SK-N-MC (cell line): ENCODE measurements at regions not wholly inside any gene's neighbourhood (a gene's known extent, or its start where the extent isn't known, plus 50 kb on each side); places are given as distances from the start of the nearest gene placed in this dataset.

ENCODE experiments used
- DNase-seq: peaks from one replicate; pipeline ENCODE4 v3.0.0-alpha.2; 2011; ENCODE audit warnings: low read depth, low spot score
- H3K27ac ChIP-seq: fragments of 200-600 bp; sonication (generic); 2 replicates; pipeline ENCODE4 v1.5.1; 2016; ENCODE audit warnings: mixed run types
- H3K36me3 ChIP-seq: fragments of 200-600 bp; sonication (generic); 2 replicates; pipeline ENCODE4 v1.6.1; 2017; ENCODE audit warnings: antibody characterized with exemption, low read length, mixed read lengths; ENCODE audit not compliant: insufficient read depth
- H3K4me3 ChIP-seq: fragments of 200-600 bp; sonication (generic); 2 replicates; pipeline ENCODE4 v1.5.1; 2016
- H3K9ac ChIP-seq: fragments of 200-600 bp; sonication (generic); 2 replicates; pipeline ENCODE4 v1.8.0; 2017; ENCODE audit warnings: mixed run types, mixed read lengths; ENCODE audit not compliant: insufficient read length
- H3K9me3 ChIP-seq: fragments of 200-600 bp; sonication (generic); 2 replicates; pipeline ENCODE4 v1.6.1; 2017; ENCODE audit warnings: low read depth, mild to moderate bottlenecking, antibody characterized with exemption, low read length, moderate library complexity, mixed read lengths
- EZH2 ChIP-seq: fragments of 200-600 bp; sonication (generic); IDR thresholded peaks from one replicate; pipeline ENCODE4 v1.6.1; 2017; ENCODE audit warnings: antibody characterized with exemption
- FOXP2 ChIP-seq: optimal IDR thresholded peaks from 2 replicates; pipeline ENCODE3; 2011; ENCODE audit warnings: mild to moderate bottlenecking, moderate library complexity; ENCODE audit not compliant: insufficient read depth; ENCODE audit errors: extremely low read length, control extremely low read depth
- POLR2AphosphoS5 ChIP-seq: IDR thresholded peaks from 2 replicates; pipeline ENCODE4 v1.6.1; 2012; ENCODE audit warnings: mild to moderate bottlenecking, low read depth, low read length, borderline replicate concordance

DNA sequence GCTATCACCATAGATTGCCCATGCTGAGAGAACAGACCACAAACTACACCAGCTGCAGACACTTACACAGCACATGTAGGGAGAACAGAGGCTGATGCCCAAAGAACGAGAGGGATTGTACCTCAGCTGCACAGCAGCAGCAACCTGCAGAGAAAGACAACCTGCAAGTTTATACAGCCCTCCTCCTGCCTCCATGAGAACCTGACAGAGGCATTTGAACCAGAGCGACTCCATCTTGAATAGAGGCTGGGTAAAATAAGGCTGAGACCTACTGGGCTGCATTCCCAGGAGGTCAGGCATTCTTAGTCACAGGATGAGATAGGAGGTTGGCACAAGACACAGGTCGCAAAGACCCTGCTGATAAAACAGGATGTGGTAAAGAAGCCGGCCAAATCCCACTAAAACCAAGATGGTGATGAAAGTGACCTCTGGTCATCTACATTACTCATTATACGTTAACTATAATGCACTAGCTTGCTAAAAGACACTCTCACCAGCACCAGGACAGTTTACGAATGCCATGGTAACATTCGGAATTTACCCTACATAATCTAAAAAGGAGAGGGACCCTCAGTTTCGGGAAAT is 262.4 kb upstream of the HMGA2 start:
- H3K4me3 ChIP-seq, result no peak overlapping the region
- TF ChIP-seq FOXP2 (no peak), POLR2AphosphoS5 (no peak), EZH2 (no peak)
- H3K27ac ChIP-seq, result no peak overlapping the region
- no peaks in the 10 kb centered on the region for H3K36me3 ChIP-seq
- DNase-seq, result no peak
- no peaks in the 10 kb centered on the region for H3K9me3 ChIP-seq
- no peak overlapping the region for H3K9ac ChIP-seq

DNA sequence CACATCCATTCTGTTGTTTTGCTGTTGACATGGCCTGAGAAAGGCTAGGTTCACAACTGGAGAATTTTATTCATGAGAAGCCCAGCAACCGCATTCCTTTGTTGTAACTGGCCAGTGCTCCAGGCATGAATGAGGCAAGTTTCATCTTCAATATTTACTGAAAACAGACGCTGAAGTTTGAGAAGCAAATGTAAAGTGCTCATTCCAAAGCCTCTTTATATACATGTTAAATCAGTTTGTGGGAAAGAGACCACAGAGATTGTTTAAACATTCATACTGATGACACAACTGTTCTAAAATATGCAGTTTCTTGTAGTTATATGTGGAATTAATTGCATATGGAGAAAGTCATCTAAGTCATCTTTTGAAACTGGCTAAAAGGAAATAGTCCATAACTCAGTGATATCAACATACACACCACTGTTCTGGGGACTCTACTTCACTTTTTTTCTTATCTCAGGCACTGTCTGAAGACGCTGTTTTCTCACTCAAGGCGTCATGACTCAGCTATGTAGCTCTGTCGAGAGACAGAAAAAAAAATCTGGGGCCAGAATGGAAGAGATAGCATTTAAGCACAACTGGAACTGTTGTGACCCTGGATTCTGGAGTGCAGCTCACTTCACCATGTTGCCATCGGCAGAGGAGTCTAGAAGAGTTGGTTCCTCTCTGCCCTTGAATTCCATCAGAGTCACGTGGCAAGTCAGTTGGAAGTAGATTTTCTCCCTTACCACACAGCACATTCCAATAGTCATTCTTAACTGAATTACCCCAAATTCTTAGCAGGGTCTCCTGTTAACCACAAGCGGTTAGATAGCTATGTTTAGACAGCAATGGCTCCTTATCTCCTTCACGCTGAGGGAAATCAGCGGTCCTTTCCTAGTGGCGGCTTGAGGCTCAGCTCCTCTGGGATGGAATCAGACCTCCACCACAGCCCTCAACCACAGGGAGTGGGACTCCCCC is 258.4 kb upstream of the HMGA2 start:
- DNase-seq, result peak; percentile 75
- Histone ChIP-seq H3K4me3 (peak overlapping the region; percentile 71), H3K9ac (peak overlapping the region; percentile 65), H3K27ac (peak overlapping the region; percentile 98), H3K9me3 (no peaks in the 10 kb centered on the region), H3K36me3 (no peaks in the 10 kb centered on the region)
- no peak for TF ChIP-seq EZH2
- TF ChIP-seq POLR2AphosphoS5, result 0 out of 2 replicates have a peak, but pooled peaks have one; percentile 23

DNA sequence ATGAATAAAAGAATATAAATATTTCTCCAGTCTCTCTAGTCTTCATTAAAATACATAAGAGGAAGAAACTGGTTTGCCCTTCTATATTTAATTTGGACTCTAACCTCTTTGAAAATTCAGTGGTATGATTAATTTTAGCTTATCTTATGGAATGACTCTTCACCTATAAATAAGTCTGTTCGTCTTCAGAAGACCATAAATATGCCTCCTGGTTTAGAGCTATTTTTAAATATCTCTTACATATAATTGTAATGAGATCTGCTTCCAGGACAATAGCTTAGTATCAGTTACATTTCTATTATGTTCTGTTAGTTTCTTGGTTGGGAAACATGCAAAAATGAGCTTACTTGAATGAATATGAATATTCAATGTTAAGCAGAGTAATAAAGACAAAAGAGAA is 257.5 kb upstream of the HMGA2 start:
- Histone ChIP-seq H3K9ac (peak overlapping the region; percentile 43), H3K4me3 (peak overlapping the region; percentile 71), H3K27ac (peak overlapping the region; percentile 98), H3K36me3 (no peaks in the 10 kb centered on the region), H3K9me3 (no peaks in the 10 kb centered on the region)
- TF ChIP-seq EZH2 (no peak), FOXP2 (no peak), POLR2AphosphoS5 (no peak)
- DNase-seq, result no peak

DNA sequence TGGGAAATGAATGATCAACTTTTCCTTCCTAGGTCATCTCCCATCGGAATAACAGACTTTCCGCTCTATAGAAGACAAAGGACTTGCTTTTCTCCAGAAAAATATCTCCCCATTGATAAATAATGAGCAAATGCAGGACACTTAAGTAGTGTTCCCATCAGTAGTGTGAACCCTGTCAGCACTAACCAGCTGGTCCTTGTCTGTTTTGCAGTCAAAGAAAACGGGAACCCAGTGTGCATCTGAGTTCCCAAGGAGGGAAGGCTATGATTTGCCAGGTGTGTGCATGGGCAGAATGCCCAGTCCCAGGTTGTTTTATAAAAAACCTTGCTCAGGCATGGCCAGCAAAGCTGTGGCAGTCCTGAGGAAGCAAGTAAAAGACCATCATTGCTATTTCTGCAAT is 256.5 kb upstream of the HMGA2 start:
- no peaks in the 10 kb centered on the region for H3K9me3 ChIP-seq
- no peak for DNase-seq
- no peaks in the 10 kb centered on the region for H3K36me3 ChIP-seq
- no peak overlapping the region for H3K4me3 ChIP-seq
- no peak overlapping the region for H3K9ac ChIP-seq
- no peak overlapping the region for H3K27ac ChIP-seq
- no peak for TF ChIP-seq EZH2
- no peak for TF ChIP-seq FOXP2
- TF ChIP-seq POLR2AphosphoS5, result no peak

- no peaks in the 10 kb centered on the region for H3K36me3 ChIP-seq
- H3K4me3 ChIP-seq, result no peak overlapping the region
- no peak overlapping the region for H3K27ac ChIP-seq
- TF ChIP-seq EZH2 (no peak), FOXP2 (no peak), POLR2AphosphoS5 (no peak)
- no peaks in the 10 kb centered on the region for H3K9me3 ChIP-seq
- H3K9ac ChIP-seq, result no peak overlapping the region
- DNase-seq, result no peak
These were observed 255.8 kb upstream of the HMGA2 start for GRCh38 chr12:65568517-65568916.

- Histone ChIP-seq H3K27ac (no peak overlapping the region), H3K9me3 (no peaks in the 10 kb centered on the region), H3K36me3 (no peaks in the 10 kb centered on the region), H3K9ac (no peak overlapping the region), H3K4me3 (no peak overlapping the region)
- TF ChIP-seq FOXP2, result no peak
- TF ChIP-seq POLR2AphosphoS5, result no peak
- DNase-seq, result no peak
These were observed 253.7 kb upstream of the HMGA2 start for GRCh38 chr12:65570451-65571130.

DNA sequence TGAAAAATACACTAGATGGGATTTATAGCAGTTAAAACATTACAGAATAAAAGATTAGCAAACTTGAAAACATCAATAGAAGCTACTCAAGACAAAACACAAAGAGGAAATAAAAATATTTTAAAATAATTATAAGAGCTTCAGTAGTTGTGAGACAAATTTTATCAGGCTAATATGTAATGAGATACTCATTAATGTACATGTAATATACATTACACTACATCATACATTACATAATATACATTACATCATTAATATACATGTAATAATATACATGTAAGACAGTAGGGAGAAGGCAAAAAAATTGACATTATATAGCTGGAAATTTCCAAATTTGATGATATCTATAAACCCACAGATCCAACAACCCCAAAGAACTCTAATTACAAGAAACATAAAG is 249.4 kb upstream of the HMGA2 start:
- H3K9me3 ChIP-seq, result no peaks in the 10 kb centered on the region
- H3K27ac ChIP-seq, result no peak overlapping the region
- no peak overlapping the region for H3K9ac ChIP-seq
- H3K4me3 ChIP-seq, result no peak overlapping the region
- DNase-seq, result no peak
- no peaks in the 10 kb centered on the region for H3K36me3 ChIP-seq
- TF ChIP-seq POLR2AphosphoS5, result no peak
- TF ChIP-seq EZH2, result no peak
- TF ChIP-seq FOXP2, result no peak

DNA sequence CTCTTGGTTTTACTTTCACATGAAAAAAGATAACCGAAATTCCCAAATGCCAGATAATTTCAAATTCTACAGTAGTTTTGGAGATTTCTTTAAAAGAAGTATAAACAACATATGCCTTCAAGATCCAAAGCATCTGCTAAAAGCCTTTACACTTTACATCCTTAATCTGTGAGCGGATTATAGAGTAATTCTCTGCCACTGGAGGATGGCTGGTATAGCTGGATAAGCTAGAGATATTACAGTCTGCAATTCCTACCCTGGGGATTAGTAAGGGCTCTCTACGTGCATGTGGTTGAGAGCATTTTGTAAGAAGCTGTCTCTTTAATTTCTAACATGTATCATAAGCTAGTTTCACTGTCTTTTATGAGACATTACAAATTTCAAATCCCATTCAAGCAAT is 240.3 kb upstream of the HMGA2 start:
- no peak for DNase-seq
- H3K36me3 ChIP-seq, result no peaks in the 10 kb centered on the region
- TF ChIP-seq POLR2AphosphoS5 (no peak), EZH2 (no peak), FOXP2 (no peak)
- no peak overlapping the region for H3K27ac ChIP-seq
- no peak overlapping the region for H3K9ac ChIP-seq
- no peak overlapping the region for H3K4me3 ChIP-seq
- no peaks in the 10 kb centered on the region for H3K9me3 ChIP-seq
